Breast epithelium (tissue), 3 donors: ENCODE measurements at regions not wholly inside any gene's neighbourhood (a gene's known extent, or its start where the extent isn't known, plus 50 kb on each side); places are given as distances from the start of the nearest gene placed in this dataset.

Experiments
- POLR2AphosphoS5 ChIP-seq, 3 donors: sonication (generic); formaldehyde crosslinking; IDR thresholded peaks; one replicate each; pipeline ENCODE4 v1.6.1; 2017; ENCODE audit warnings: antibody characterized with exemption in 3 of 3
- TF ChIP-seq, protein P1 (sequence below), 3 donors: fragments of 450-650 bp; IDR thresholded peaks; one replicate each; pipeline ENCODE4 v1.5.1; 2016 to 2017; ENCODE audit warnings: antibody characterized with exemption in 3 of 3, mild to moderate bottlenecking in 3 of 3, moderate library complexity in 3 of 3

DNA sequence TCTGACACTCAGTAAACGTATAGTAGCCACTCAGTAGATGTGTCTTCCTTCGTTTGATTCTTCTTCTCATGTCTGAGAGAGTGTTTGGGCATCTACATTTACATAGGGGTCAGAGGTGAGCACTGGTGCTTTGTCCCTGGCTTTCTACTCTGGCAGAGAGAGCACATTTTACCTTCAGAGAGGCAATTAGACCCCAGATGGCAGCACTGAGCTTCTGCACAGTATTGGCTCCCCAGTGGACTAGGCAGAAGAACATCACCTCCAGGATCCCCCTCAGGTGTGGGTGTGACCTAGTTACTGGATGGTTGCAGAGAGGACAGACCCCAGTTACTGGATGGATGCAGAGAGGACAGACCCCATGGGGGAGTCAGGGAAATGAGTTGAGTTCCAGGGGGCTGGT lies 327.2 kb downstream of the DHX35 start:
- TF ChIP-seq, protein P1, sequence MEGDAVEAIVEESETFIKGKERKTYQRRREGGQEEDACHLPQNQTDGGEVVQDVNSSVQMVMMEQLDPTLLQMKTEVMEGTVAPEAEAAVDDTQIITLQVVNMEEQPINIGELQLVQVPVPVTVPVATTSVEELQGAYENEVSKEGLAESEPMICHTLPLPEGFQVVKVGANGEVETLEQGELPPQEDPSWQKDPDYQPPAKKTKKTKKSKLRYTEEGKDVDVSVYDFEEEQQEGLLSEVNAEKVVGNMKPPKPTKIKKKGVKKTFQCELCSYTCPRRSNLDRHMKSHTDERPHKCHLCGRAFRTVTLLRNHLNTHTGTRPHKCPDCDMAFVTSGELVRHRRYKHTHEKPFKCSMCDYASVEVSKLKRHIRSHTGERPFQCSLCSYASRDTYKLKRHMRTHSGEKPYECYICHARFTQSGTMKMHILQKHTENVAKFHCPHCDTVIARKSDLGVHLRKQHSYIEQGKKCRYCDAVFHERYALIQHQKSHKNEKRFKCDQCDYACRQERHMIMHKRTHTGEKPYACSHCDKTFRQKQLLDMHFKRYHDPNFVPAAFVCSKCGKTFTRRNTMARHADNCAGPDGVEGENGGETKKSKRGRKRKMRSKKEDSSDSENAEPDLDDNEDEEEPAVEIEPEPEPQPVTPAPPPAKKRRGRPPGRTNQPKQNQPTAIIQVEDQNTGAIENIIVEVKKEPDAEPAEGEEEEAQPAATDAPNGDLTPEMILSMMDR (IDR thresholded peaks at IDR 0.05) = no peak
- TF ChIP-seq POLR2AphosphoS5 (IDR thresholded peaks at IDR 0.05) = no peak
